HL-60 (cell line): ENCODE measurements at regions not wholly inside any gene's neighbourhood (a gene's known extent, or its start where the extent isn't known, plus 50 kb on each side); places are given as distances from the start of the nearest gene placed in this dataset.

Experiments used
- DNase-seq, 2 experiments: peaks; one replicate each; pipeline ENCODE4 v3.0.0-alpha.2; 2010 to 2020; ENCODE audit warnings: low read depth in 1 of 2, low spot score in 1 of 2
- H3K27ac ChIP-seq: fragments of 250-450 bp; sonication (Bioruptor Pico); replicated peaks from 2 replicates; pipeline ENCODE4 v1.5.1; 2020; ENCODE audit warnings: mild to moderate bottlenecking, moderate library complexity
- H3K27me3 ChIP-seq: fragments of 250-450 bp; sonication (Bioruptor Pico); 2 replicates; pipeline ENCODE4 v1.5.1; 2021; ENCODE audit warnings: mild to moderate bottlenecking, moderate library complexity; ENCODE audit not compliant: insufficient read depth, poor library complexity, severe bottlenecking
- H3K4me3 ChIP-seq: replicated peaks from 2 replicates; pipeline ENCODE4 v1.5.1; 2011; ENCODE audit warnings: mild to moderate bottlenecking, control low read depth, low read length; ENCODE audit not compliant: insufficient read depth
- CTCF ChIP-seq: IDR thresholded peaks from one replicate; pipeline ENCODE4 v1.5.1; 2011; ENCODE audit warnings: low read length, control low read depth, inconsistent platforms; ENCODE audit not compliant: insufficient read depth
- GABPA ChIP-seq: IDR thresholded peaks from 2 replicates; pipeline ENCODE4 v1.6.1; 2012; ENCODE audit warnings: low read depth
- POLR2AphosphoS5 ChIP-seq: IDR thresholded peaks from 2 replicates; pipeline ENCODE4 v1.6.1; 2012; ENCODE audit warnings: low read depth
- REST ChIP-seq: IDR thresholded peaks from 2 replicates; pipeline ENCODE4 v1.6.1; 2012; ENCODE audit warnings: low read depth; ENCODE audit not compliant: insufficient replicate concordance
- SPI1 ChIP-seq: IDR thresholded peaks from 2 replicates; pipeline ENCODE4 v1.6.1; 2012; ENCODE audit warnings: low read depth, mild to moderate bottlenecking, borderline replicate concordance

- no peak overlapping the region for H3K4me3 ChIP-seq
- no peak overlapping the region for H3K27ac ChIP-seq
- no peak for TF ChIP-seq CTCF
- no peak for TF ChIP-seq REST
- no peak for TF ChIP-seq POLR2AphosphoS5
- TF ChIP-seq GABPA = no peak
- TF ChIP-seq SPI1 = no peak
- DNase-seq = no peak
- no peaks in the 10 kb centered on the region for H3K27me3 ChIP-seq
Measured at GRCh38 chr1:82279241-82279640, 478.5 kb downstream of the ADGRL2 start.

GRCh38 chr1:82273816-82274215, 473.1 kb downstream of the ADGRL2 start:
- no peak for DNase-seq

DNA sequence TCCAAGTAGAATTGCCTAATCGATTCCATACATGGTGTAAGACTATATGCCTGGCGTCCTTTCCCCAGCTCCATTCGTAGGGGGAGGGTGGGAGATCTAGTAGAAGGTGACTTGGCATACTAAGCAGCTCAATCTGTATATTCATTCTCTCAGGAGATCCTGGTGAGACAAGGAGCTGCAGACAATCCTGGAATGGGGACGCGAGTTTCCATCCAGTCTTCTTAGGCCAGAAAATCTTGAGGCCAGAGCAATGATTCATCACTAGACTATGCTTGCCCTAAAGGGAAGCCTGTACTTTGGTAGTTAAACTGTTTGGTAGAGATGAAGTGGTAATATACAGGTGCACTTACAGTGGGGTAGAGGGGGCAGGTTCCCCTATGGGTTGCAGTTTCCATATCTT, 468.7 kb downstream of the ADGRL2 start:
- Histone ChIP-seq H3K27ac (no peak overlapping the region), H3K27me3 (no peaks in the 10 kb centered on the region), H3K4me3 (no peak overlapping the region)
- DNase-seq = no peak
- TF ChIP-seq POLR2AphosphoS5 (no peak), CTCF (no peak), SPI1 (no peak), REST (no peak), GABPA (no peak)

More at GRCh38 chr1:82273816-82274215, 473.1 kb downstream of the ADGRL2 start:
- Histone ChIP-seq H3K27ac (no peak overlapping the region), H3K27me3 (no peaks in the 10 kb centered on the region), H3K4me3 (no peak overlapping the region)
- TF ChIP-seq CTCF = no peak
- no peak for TF ChIP-seq GABPA
- no peak for TF ChIP-seq SPI1
- TF ChIP-seq REST = no peak
- no peak for TF ChIP-seq POLR2AphosphoS5
